ENCODE measurements at regions not wholly inside any gene's neighbourhood (a gene's known extent, or its start where the extent isn't known, plus 50 kb on each side); places are given as distances from the start of the nearest gene placed in this dataset.

GRCh38 chr2:212891580-212891979 is 259.8 kb downstream of the IKZF2 start:
- no peak for TF ChIP-seq CTCF (IDR thresholded peaks at IDR 0.05)
- TF ChIP-seq POLR2A (IDR thresholded peaks at IDR 0.05): no peak
- TF ChIP-seq EP300 (IDR thresholded peaks at IDR 0.05; ENCODE audit: low read depth): no peak
- TF ChIP-seq POLR2AphosphoS5 (IDR thresholded peaks at IDR 0.05): no peak

Data from transverse colon (tissue), 4 donors.